Astrocyte of the spinal cord (primary cell): ENCODE measurements at regions not wholly inside any gene's neighbourhood (a gene's known extent, or its start where the extent isn't known, plus 50 kb on each side); places are given as distances from the start of the nearest gene placed in this dataset.
"Not testable (repeated sequence)": the region's sequence is repeated elsewhere in the genome, so short reads cannot be mapped to it uniquely, and the experiment has no call there.

ENCODE experiments used
- DNase-seq: peaks from one replicate; pipeline ENCODE4 v3.0.0; 2011; ENCODE audit warnings: low read depth, low spot score
- H3K4me3 ChIP-seq: 2 replicates; pipeline ENCODE4 v1.5.1; 2011; ENCODE audit warnings: low read depth, mild to moderate bottlenecking, low read length, moderate library complexity
- CTCF ChIP-seq: IDR thresholded peaks from 2 replicates; pipeline ENCODE4 v1.5.1; 2012; ENCODE audit warnings: low read depth, mild to moderate bottlenecking, low read length, inconsistent platforms
- in situ Hi-C: cut with HindIII; loops from 2 replicates; pipeline ENCODE4 v1.10.0; 2017; ENCODE audit warnings: low sequenced_read_pairs

GRCh38 chr4:71081192-71081591, 87.7 kb downstream of the DCK start:
- TF ChIP-seq CTCF = no peak
- H3K4me3 ChIP-seq = no peak overlapping the region
- DNase-seq = no peak
- in situ Hi-C loops = no loop called here

- in situ Hi-C loops = no loop called here
- TF ChIP-seq CTCF = no peak
- H3K4me3 ChIP-seq = no peak overlapping the region
- DNase-seq = no peak
Observed at GRCh38 chr4:71093745-71094144, 100.3 kb downstream of the DCK start.

- TF ChIP-seq CTCF = no peak
- in situ Hi-C loops = no loop called here
- DNase-seq = no peak
- no peak overlapping the region for H3K4me3 ChIP-seq
Observed at GRCh38 chr4:71094201-71094600, 100.8 kb downstream of the DCK start.

- DNase-seq = no peak
- in situ Hi-C loops = no loop called here
- TF ChIP-seq CTCF = no peak
- no peak overlapping the region for H3K4me3 ChIP-seq
Observed at GRCh38 chr4:71095141-71095540, 101.7 kb downstream of the DCK start.

- no peak for DNase-seq
- TF ChIP-seq CTCF = no peak
- H3K4me3 ChIP-seq = no peak overlapping the region
- in situ Hi-C loops = no loop called here
Observed at GRCh38 chr4:71095545-71095944, 102.1 kb downstream of the DCK start.

- H3K4me3 ChIP-seq = no peak overlapping the region
- TF ChIP-seq CTCF = no peak
- in situ Hi-C loops = no loop called here
- no peak for DNase-seq
Observed at GRCh38 chr4:71107726-71108125, 114.3 kb downstream of the DCK start.

- no peak for DNase-seq
- in situ Hi-C loops = no loop called here
- TF ChIP-seq CTCF = no peak
- no peak overlapping the region for H3K4me3 ChIP-seq
Observed at GRCh38 chr4:71110499-71110898, 117.0 kb downstream of the DCK start.

GRCh38 chr4:71111133-71111532, 117.7 kb downstream of the DCK start:
- in situ Hi-C loops, DNase-seq, H3K4me3 ChIP-seq: not testable (repeated sequence)
